ENCODE measurements at regions not wholly inside any gene's neighbourhood (a gene's known extent, or its start where the extent isn't known, plus 50 kb on each side); places are given as distances from the start of the nearest gene placed in this dataset.
"Not testable (repeated sequence)": the region's sequence is repeated elsewhere in the genome, so short reads cannot be mapped to it uniquely, and the experiment has no call there.

GRCh38 chr12:88814779-88815178 lies 234.5 kb upstream of the KITLG start:
- no peak for TF ChIP-seq CTCF (IDR thresholded peaks at IDR 0.05)
- ATAC-seq (ENCODE audit: low FRiP score) = no peak

GRCh38 chr12:88812610-88813009 lies 232.3 kb upstream of the KITLG start:
- no peak for TF ChIP-seq CTCF (IDR thresholded peaks at IDR 0.05)
- DNase-seq (ENCODE audit: low spot score) = no peak
- ATAC-seq (ENCODE audit: low FRiP score) = no peak

More at GRCh38 chr12:88814779-88815178, 234.5 kb upstream of the KITLG start:
- DNase-seq (ENCODE audit: low spot score) = no peak

GRCh38 chr12:88810806-88811205 lies 230.5 kb upstream of the KITLG start:
- DNase-seq (ENCODE audit: low spot score) (no peak), ATAC-seq (ENCODE audit: low FRiP score) (no peak)
- TF ChIP-seq CTCF (IDR thresholded peaks at IDR 0.05) = no peak

- not testable (repeated sequence) for DNase-seq (ENCODE audit: low spot score); ATAC-seq (ENCODE audit: low FRiP score)
Measured at GRCh38 chr12:88809841-88810240, 229.6 kb upstream of the KITLG start.

GRCh38 chr12:88805692-88806091 lies 225.4 kb upstream of the KITLG start:
- no peak for ATAC-seq (ENCODE audit: low FRiP score)
- no peak for DNase-seq (ENCODE audit: low spot score)
- TF ChIP-seq CTCF (IDR thresholded peaks at IDR 0.05) = no peak

- no peak for TF ChIP-seq CTCF (IDR thresholded peaks at IDR 0.05)
- DNase-seq (ENCODE audit: low spot score) = no peak
- no peak for ATAC-seq (ENCODE audit: low FRiP score)
Measured at GRCh38 chr12:88805286-88805685, 225.0 kb upstream of the KITLG start.

GRCh38 chr12:88802096-88802706 lies 221.9 kb upstream of the KITLG start:
- no peak for TF ChIP-seq CTCF (IDR thresholded peaks at IDR 0.05)
- DNase-seq (ENCODE audit: low spot score) = no peak
- no peak for ATAC-seq (ENCODE audit: low FRiP score)
